HS-5 (cell line): ENCODE measurements at regions not wholly inside any gene's neighbourhood (a gene's known extent, or its start where the extent isn't known, plus 50 kb on each side); places are given as distances from the start of the nearest gene placed in this dataset.

Source experiments
- DNase-seq: peaks from one replicate; pipeline ENCODE4 v3.0.0-alpha.2; 2012; ENCODE audit warnings: low read depth

GRCh38 chr12:25828188-25828587 is 130.3 kb upstream of the RASSF8 start:
- DNase-seq = no peak

- peak; percentile 99 for DNase-seq
Measured at GRCh38 chr12:25829192-25829591, 129.3 kb upstream of the RASSF8 start.

GRCh38 chr12:25830456-25830855 is 128.0 kb upstream of the RASSF8 start:
- peak; percentile 37 for DNase-seq

DNA sequence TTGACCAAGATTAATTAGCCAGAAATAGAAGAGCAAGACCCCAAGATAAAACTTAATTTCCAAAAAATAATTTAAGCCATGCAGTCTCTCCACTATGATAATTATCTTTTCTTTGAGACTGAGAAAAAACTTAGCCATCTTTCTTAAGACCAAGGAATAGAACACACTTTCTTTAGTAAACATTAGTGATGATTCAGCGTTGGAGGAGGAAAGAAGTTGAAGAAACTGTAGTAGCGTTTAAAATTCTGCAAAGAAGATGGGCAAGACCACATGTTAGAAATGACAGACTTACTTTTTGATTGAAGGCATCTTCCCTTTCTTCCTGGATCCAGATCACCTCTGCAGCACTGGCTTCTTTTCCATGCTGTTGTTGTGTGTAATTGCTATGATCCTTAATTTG is 124.8 kb upstream of the RASSF8 start:
- DNase-seq = no peak

DNA sequence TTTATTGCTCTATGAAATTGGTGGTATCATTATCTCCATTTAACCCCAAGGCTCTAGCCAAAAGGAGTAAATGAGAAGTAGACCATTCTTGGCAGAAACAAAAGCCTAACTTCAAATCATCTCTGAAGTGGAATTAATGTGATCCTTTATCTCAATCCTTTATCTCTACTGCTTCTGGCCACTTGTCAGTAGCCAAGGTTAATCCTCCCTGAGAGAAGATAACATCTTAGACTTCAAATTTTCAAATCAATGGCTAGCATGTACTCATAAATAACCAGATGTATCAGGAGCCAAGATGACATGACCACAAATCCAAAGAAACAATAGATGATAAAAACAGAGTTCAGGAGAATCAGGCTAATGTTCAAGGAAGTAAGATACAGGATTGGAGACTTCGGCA is 123.1 kb upstream of the RASSF8 start:
- DNase-seq = no peak

- DNase-seq = no peak
Measured at GRCh38 chr12:25838007-25838406, 120.5 kb upstream of the RASSF8 start.

DNA sequence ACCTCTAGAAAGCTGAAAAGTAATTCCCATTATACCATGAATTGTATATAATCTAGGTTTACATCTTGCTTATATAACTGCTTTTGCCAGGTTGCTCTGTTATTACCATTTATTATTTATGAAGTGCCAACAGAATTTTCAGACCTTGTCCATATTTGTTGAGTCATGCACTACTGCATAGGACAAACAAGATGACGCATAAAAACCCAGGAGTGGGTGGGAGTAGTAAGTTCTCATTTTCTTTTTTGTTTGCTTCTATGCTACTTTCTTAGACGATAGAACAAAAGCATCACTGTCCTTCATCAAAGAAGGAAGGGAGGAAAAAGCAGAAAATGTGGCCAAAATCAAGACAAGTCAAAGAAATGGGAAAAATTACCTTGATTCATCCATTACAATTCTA is 119.0 kb upstream of the RASSF8 start:
- DNase-seq = no peak

DNA sequence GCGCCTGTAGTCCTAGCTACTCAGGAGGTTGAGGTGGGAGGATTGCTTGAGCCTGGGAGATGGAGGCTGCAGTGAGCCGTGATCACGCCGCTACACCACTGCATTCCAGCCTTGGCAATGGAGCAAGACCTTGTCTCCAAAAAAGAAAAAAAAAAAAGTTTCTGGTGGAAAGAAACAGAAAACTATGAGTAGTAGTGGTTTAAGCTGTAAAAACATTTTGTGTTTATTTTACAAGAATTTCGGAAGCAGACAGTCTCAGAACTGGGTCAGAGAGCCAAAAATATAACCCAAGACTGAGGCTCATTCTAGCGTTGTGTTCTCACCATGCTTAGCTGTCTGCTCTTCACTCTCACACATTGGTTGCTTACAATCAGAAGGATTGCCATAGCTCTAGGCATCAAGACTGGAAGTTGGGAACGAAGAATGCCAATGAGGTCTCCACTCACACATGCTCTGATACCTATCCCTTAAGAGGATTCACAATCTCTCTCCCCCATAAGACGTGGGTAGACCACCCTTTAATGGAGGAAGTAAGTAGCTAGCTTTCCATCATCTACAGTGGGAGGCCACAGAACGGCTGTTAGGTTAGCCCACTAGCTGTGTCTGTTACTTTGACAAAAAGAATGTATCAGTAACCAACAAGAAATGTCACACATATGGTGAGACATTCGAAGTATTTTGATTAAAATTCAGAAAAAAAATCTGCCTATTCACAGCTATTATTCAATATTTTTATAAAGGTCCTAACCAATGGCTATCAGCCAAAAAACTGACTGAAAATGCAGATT is 117.6 kb upstream of the RASSF8 start:
- no peak for DNase-seq

GRCh38 chr12:25842254-25842653 is 116.2 kb upstream of the RASSF8 start:
- no peak for DNase-seq

- DNase-seq = no peak
Measured at GRCh38 chr12:25843976-25844375, 114.5 kb upstream of the RASSF8 start.

GRCh38 chr12:25845415-25845814 is 113.1 kb upstream of the RASSF8 start:
- DNase-seq = no peak

DNA sequence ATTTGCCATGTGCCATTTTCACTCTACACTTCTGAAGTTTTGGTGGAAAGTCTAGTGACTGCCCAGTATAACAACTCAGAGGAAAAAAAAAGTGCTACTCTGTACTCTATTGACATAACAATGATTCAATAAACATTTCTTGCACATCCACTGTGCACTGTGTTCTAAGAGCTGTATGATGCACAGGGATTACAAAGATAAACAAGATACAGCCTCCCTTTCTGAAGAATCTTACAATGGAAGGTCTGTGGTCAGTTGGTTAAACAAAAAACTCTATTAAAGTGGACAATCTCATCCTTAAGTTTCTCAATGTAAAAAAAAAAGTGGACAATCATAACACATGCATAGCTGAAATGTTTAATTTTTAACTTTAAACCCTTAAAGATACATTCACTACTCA is 105.7 kb upstream of the RASSF8 start:
- DNase-seq = no peak

DNA sequence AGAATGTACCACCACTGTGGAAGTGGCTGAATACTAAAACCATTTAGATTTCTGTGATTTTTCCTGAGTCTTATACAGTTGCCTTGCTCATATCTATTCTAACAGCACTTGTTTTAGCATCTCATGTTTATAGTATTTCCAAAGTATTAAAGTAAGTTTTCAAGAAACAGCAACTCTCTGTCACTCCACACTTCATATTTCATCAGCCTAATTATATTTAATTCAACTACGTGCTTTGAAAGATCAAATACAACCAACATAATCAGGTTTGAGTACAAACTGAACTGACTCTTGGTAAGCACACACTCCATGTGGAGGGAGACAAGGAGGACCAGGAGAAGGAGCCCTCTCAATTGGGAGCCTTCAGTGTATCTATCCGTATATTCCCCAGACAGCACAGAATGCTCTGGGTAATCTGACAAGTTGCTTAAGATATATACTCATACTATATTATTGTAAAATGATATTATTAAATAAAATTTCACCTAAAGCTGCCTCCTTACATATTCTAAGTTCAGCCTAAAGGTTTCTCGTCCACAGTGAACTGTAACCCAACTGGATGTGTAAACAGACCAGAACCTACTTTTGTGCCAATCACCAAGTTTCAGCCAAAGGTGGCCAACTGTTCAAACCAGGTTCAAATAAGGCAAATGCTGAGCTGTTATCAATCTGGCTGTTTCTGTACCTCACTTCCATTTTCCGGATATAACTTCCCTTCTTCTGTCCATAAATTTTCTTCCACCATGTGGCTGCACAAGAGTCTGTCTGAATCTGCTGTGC is 105.0 kb upstream of the RASSF8 start:
- DNase-seq = no peak

DNA sequence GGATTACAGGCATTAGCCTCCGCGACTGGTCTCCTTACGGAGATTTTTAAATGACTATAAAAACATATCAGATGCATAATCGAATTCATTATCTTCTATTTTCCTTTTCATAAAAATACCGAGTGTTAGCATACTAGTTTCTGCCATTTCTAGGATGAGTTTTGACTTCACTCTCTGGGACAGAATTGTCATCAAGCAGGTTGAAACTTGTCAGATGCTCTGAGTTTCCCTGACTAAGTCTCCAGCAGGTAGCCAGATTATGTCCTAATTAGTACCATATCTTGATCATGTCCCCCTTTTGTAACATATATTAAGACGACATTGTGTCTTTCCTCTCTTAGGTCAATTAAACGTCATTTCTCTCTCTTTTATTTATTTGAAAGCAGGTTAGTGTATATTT is 103.5 kb upstream of the RASSF8 start:
- no peak for DNase-seq

- DNase-seq = no peak
Measured at GRCh38 chr12:25855716-25856115, 102.8 kb upstream of the RASSF8 start.

DNA sequence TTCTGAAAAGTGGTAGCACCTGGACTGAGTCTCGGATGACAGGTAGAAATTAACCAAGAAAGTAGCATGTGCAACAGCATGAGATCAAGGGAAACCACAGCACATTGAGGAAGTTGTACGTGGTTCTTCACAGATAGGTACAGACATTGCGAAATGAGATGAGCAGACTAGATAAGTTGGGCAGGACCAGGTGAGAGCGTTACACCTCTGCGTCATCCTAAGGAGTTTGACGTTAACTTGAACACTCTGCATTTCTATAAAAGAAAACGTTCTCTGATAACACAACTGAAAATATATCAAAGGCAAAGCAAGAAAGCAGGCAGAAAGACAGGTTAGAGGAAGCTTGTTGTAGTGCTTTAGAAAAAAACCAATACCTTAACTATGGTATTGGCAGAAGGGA is 98.5 kb upstream of the RASSF8 start:
- DNase-seq = no peak

- no peak for DNase-seq
Measured at GRCh38 chr12:25861226-25861625, 97.3 kb upstream of the RASSF8 start.

DNA sequence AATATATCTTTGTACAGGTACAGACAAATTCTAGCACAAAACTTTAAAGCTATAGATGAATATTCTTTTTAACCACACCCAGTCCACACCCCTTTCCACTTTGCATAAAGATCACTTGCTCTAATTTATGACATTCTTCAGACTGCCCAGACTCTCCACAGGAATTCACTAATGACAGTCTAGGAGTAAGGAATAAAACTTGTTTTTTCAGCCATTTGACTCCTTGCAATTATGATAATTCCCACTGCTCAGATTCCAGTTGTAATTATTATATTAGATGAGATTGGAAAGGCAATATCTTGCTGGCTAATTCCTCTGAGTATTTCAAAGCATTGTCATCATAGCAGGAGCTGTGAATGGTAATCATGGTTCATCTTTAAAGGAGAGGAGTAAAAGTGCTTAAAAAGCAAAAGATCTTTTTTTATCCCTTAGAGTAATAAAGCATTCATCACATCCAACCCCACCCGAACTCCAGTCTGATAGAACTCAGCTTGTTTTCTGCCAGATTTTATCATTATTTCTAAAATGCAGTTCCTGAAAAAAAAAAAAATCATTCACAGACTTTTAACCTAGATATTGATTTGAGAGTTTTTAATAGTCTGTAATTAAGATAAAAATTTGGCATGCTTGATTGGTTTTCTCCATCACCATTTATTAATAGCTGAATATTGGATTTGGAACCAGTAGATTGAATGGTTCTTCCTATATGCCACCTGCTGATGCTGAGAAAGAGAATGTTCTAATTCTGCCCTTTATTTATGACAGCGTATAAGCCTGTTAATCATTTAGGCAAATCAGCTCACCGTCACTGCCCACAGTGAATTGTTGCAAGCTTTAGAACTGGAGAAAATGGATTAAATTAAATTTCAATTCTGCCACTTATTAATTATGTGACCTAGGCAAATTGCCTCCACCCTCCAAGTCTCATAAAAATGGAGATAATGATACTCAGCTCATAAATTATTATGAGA is 93.9 kb upstream of the RASSF8 start:
- no peak for DNase-seq

GRCh38 chr12:25866586-25867378 is 91.7 kb upstream of the RASSF8 start:
- DNase-seq = no peak

- no peak for DNase-seq
Measured at GRCh38 chr12:25868193-25868592, 90.3 kb upstream of the RASSF8 start.

- no peak for DNase-seq
Measured at GRCh38 chr12:25872137-25872536, 86.3 kb upstream of the RASSF8 start.

GRCh38 chr12:25875661-25876060 is 82.8 kb upstream of the RASSF8 start:
- DNase-seq = no peak
